B cell (primary cell): ENCODE measurements at regions not wholly inside any gene's neighbourhood (a gene's known extent, or its start where the extent isn't known, plus 50 kb on each side); places are given as distances from the start of the nearest gene placed in this dataset.

Source experiments
- ATAC-seq: fragments of 200-7000 bp; cut with Tn5 transposase; one replicate; pipeline ENCODE4 v1.10.0; 2021; ENCODE audit warnings: low read depth, mild to moderate bottlenecking, moderate number of reproducible peaks, moderate library complexity
- CTCF ChIA-PET: fragments of 350-600 bp; sonication (Branson Sonifier 250); formaldehyde crosslinking; loops from one replicate; lab custom pipeline; 2021; ENCODE audit warnings: antibody characterized with exemption, inconsistent platforms; lab: Charles Lee
- POLR2A ChIA-PET: fragments of 350-600 bp; sonication (Branson Sonifier 250); formaldehyde crosslinking; loops from one replicate; lab custom pipeline; 2021; ENCODE audit warnings: antibody characterized with exemption; lab: Charles Lee
- DNase-seq: peaks from one replicate; pipeline ENCODE4 v3.0.0; 2013
- H2AFZ ChIP-seq: 2 replicates; pipeline ENCODE4 v1.6.1; 2012; ENCODE audit warnings: mild to moderate bottlenecking, low read depth, low read length; ENCODE audit not compliant: insufficient read depth, poor library complexity, severe bottlenecking
- H3K27ac ChIP-seq, 2 donors: 1 replicate in 1 of 2; 2 replicates in 1 of 2; pipeline ENCODE4 v1.5.1; 2012 to 2013; ENCODE audit warnings: low read length in 2 of 2, mild to moderate bottlenecking in 2 of 2, moderate library complexity in 1 of 2
- H3K27me3 ChIP-seq, 4 experiments: fragments of 200-600 bp in 1 of 4; sonication (generic) in 1 of 4; replicated peaks in 1 of 4; 1 replicate in 2 of 4; 2 replicates in 2 of 4; pipeline versions ENCODE4 v1.6.1 to v1.7.0; 2013 to 2016; ENCODE audit warnings: low read length in 3 of 4, mild to moderate bottlenecking in 2 of 4, mixed read lengths in 1 of 4, moderate library complexity in 1 of 4; ENCODE audit not compliant: insufficient read depth in 4 of 4, control insufficient read depth in 3 of 4; ENCODE audit errors: control extremely low read depth in 1 of 4
- H3K36me3 ChIP-seq, 2 experiments: replicated peaks in 1 of 2; 1 replicate in 1 of 2; 2 replicates in 1 of 2; pipeline versions ENCODE4 v1.6.1 to v1.7.1; 2013; ENCODE audit warnings: low read length in 1 of 2; ENCODE audit not compliant: insufficient read depth in 2 of 2, control insufficient read depth in 1 of 2; ENCODE audit errors: control extremely low read depth in 1 of 2, extremely low read depth in 1 of 2
- H3K4me1 ChIP-seq, 2 donors: fragments of 200-600 bp in 1 of 2; sonication (generic) in 1 of 2; 1 replicate in 1 of 2; 2 replicates in 1 of 2; pipeline versions ENCODE4 v1.5.1 to v1.6.1; 2013 to 2017; ENCODE audit warnings: low read length in 2 of 2; ENCODE audit not compliant: control insufficient read depth in 2 of 2, insufficient read depth in 2 of 2
- H3K4me2 ChIP-seq: replicated peaks from 2 replicates; pipeline ENCODE3; 2012; ENCODE audit warnings: mild to moderate bottlenecking, low read depth, low read length; ENCODE audit not compliant: poor library complexity, severe bottlenecking
- H3K4me3 ChIP-seq, 5 experiments: fragments of 200-600 bp in 1 of 5; sonication (generic) in 1 of 5; 1 replicate in 3 of 5; 2 replicates in 2 of 5; pipeline versions ENCODE4 v1.5.1 to v1.7.0; 2011 to 2016; ENCODE audit warnings: low read length in 4 of 5, mild to moderate bottlenecking in 4 of 5, low read depth in 2 of 5, control low read depth in 1 of 5, moderate library complexity in 1 of 5; ENCODE audit not compliant: insufficient read depth in 1 of 5; ENCODE audit errors: control extremely low read depth in 1 of 5, extremely low read depth in 1 of 5
- H3K79me2 ChIP-seq: fragments of 200-600 bp; sonication (generic); one replicate; pipeline ENCODE4 v1.6.0; 2016; ENCODE audit warnings: low read length; ENCODE audit not compliant: control insufficient read depth, insufficient read depth
- H3K9ac ChIP-seq: fragments of 200-600 bp; sonication (generic); 2 replicates; pipeline ENCODE4 v1.6.1; 2017; ENCODE audit warnings: mild to moderate bottlenecking, low read length, moderate library complexity
- H3K9me3 ChIP-seq, 3 donors: one replicate each; pipeline versions ENCODE4 v1.6.1 to v1.7.1; 2013; ENCODE audit warnings: low read length in 2 of 3; ENCODE audit not compliant: control insufficient read depth in 2 of 3, insufficient read depth in 1 of 3; ENCODE audit errors: control extremely low read depth in 1 of 3
- H4K20me1 ChIP-seq: 2 replicates; pipeline ENCODE4 v1.6.0; 2012; ENCODE audit warnings: mild to moderate bottlenecking, low read length; ENCODE audit not compliant: insufficient read depth, control insufficient read depth, poor library complexity, severe bottlenecking
- H3K27ac Mint-ChIP-seq: one replicate; pipeline ENCODE4 v1.8.0; 2021; ENCODE audit warnings: mixed read lengths
- H3K27me3 Mint-ChIP-seq: one replicate; pipeline ENCODE4 v1.8.0; 2021; ENCODE audit warnings: mixed read lengths
- H3K4me1 Mint-ChIP-seq: one replicate; pipeline ENCODE4 v1.8.0; 2021; ENCODE audit warnings: mixed read lengths
- H3K4me3 Mint-ChIP-seq: one replicate; pipeline ENCODE4 v1.8.0; 2021; ENCODE audit warnings: mixed read lengths
- H3K9me3 Mint-ChIP-seq: one replicate; pipeline ENCODE4 v1.8.0; 2022; ENCODE audit warnings: mixed read lengths; ENCODE audit not compliant: insufficient read depth
- EZH2 ChIP-seq: IDR thresholded peaks from 2 replicates; pipeline ENCODE4 v1.6.1; 2012; ENCODE audit warnings: borderline replicate concordance, low read depth, mild to moderate bottlenecking, moderate library complexity, low read length; ENCODE audit not compliant: insufficient read depth, poor library complexity, severe bottlenecking
- WGBS: methylation state at CpG from one replicate; pipeline ENCODE4 v1.1.5; 2013; ENCODE audit warnings: missing lambda C conversion rate; ENCODE audit not compliant: insufficient coverage; 5-methylcytosine and 5-hydroxymethylcytosine counted together
- intact Hi-C: fragments of 100-400 bp; cut with micrococcal nuclease; formaldehyde crosslinking; loops from one replicate; pipeline ENCODE4 v1.10.0; 2022
- TF ChIP-seq, protein P1 (sequence below): fragments of 200-600 bp; IDR thresholded peaks from one replicate; pipeline ENCODE4 v1.8.0; 2022; ENCODE audit warnings: antibody characterized with exemption, mild to moderate bottlenecking

GRCh38 chr5:124919747-124920525 lies 173.5 kb upstream of the ZNF608 start:
- intact Hi-C loops: loop anchor here (5.0 to 10.0 kb wide), 3 partner anchors 62 to 395 kb away; no protein-coding TSS in a partner anchor
- TF ChIP-seq EZH2: no peak
- TF ChIP-seq, protein P1, sequence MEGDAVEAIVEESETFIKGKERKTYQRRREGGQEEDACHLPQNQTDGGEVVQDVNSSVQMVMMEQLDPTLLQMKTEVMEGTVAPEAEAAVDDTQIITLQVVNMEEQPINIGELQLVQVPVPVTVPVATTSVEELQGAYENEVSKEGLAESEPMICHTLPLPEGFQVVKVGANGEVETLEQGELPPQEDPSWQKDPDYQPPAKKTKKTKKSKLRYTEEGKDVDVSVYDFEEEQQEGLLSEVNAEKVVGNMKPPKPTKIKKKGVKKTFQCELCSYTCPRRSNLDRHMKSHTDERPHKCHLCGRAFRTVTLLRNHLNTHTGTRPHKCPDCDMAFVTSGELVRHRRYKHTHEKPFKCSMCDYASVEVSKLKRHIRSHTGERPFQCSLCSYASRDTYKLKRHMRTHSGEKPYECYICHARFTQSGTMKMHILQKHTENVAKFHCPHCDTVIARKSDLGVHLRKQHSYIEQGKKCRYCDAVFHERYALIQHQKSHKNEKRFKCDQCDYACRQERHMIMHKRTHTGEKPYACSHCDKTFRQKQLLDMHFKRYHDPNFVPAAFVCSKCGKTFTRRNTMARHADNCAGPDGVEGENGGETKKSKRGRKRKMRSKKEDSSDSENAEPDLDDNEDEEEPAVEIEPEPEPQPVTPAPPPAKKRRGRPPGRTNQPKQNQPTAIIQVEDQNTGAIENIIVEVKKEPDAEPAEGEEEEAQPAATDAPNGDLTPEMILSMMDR: no peak
- H3K27ac ChIP-seq: peak overlapping the region in 1 of 2 donors; percentile 54
- ATAC-seq (no peak), DNase-seq (no peak)
- H2AFZ ChIP-seq: no peak overlapping the region
- Mint-ChIP-seq H3K9me3 (no peaks in the 10 kb centered on the region), H3K4me3 (no peak overlapping the region), H3K4me1 (peaks cover 28% of the 10 kb centered on the region), H3K27ac (peak overlapping the region; percentile 5), H3K27me3 (no peaks in the 10 kb centered on the region)
- no peak overlapping the region for H3K9ac ChIP-seq
- no peaks in the 10 kb centered on the region for H3K27me3 ChIP-seq
- H3K4me1 ChIP-seq: peaks cover 29 to 30% of the 10 kb centered on the region in 2 donors
- WGBS: 100% methylated on average over 1 of the region's 6 CpGs
- H3K36me3 ChIP-seq: no peaks in the 10 kb centered on the region
- H3K79me2 ChIP-seq: no peaks in the 10 kb centered on the region
- H3K9me3 ChIP-seq: no peaks in the 10 kb centered on the region
- POLR2A ChIA-PET: interaction anchor here (0.5 to 0.7 kb wide), 2 partner anchors 62 to 197 kb away, joined by 3 to 7 read pairs; no protein-coding TSS in a partner anchor
- CTCF ChIA-PET: interaction anchor here (0.7 to 1.6 kb wide), 8 partner anchors 9 to 282 kb away, joined by 3 to 6 read pairs (median 4); no protein-coding TSS in a partner anchor
- no peak overlapping the region for H3K4me3 ChIP-seq
- no peaks in the 10 kb centered on the region for H4K20me1 ChIP-seq
- H3K4me2 ChIP-seq: no peak overlapping the region
